ENCODE measurements at regions not wholly inside any gene's neighbourhood (a gene's known extent, or its start where the extent isn't known, plus 50 kb on each side); places are given as distances from the start of the nearest gene placed in this dataset.

- no peak for DNase-seq
These were observed 71.2 kb upstream of the IL6 start for GRCh38 chr7:22655781-22656180.

- no peak for DNase-seq
These were observed 72.2 kb upstream of the IL6 start for GRCh38 chr7:22654831-22655230.

GRCh38 chr7:22653951-22654350 lies 73.0 kb upstream of the IL6 start:
- DNase-seq: no peak

- peak; percentile 36 for DNase-seq
These were observed 75.3 kb upstream of the IL6 start for GRCh38 chr7:22651534-22652243.

GRCh38 chr7:22651036-22651435 lies 76.0 kb upstream of the IL6 start:
- no peak for DNase-seq

GRCh38 chr7:22649686-22650085 lies 77.3 kb upstream of the IL6 start:
- DNase-seq: no peak

GRCh38 chr7:22647451-22648257 lies 79.3 kb upstream of the IL6 start:
- peak; percentile 48 for DNase-seq

GRCh38 chr7:22645418-22646181 lies 81.4 kb upstream of the IL6 start:
- no peak for DNase-seq

GRCh38 chr7:22642454-22642853 lies 84.5 kb upstream of the IL6 start:
- DNase-seq: no peak

- DNase-seq: no peak
These were observed 86.7 kb upstream of the IL6 start for GRCh38 chr7:22640269-22640668.

GRCh38 chr7:22639396-22639795 lies 87.6 kb upstream of the IL6 start:
- no peak for DNase-seq

GRCh38 chr7:22635349-22635748 lies 91.7 kb upstream of the IL6 start:
- DNase-seq: no peak

GRCh38 chr7:22633954-22634474 lies 93.0 kb upstream of the IL6 start:
- no peak for DNase-seq

- DNase-seq: no peak
These were observed 93.6 kb upstream of the IL6 start for GRCh38 chr7:22633286-22633953.

GRCh38 chr7:22632674-22633073 lies 94.3 kb upstream of the IL6 start:
- DNase-seq: no peak

- DNase-seq: no peak
These were observed 95.3 kb upstream of the IL6 start for GRCh38 chr7:22631730-22632129.

- DNase-seq: no peak
These were observed 96.9 kb upstream of the IL6 start for GRCh38 chr7:22630069-22630468.

- no peak for DNase-seq
These were observed 97.9 kb upstream of the IL6 start for GRCh38 chr7:22629056-22629455.

- DNase-seq: no peak
These were observed 98.9 kb upstream of the IL6 start for GRCh38 chr7:22628112-22628511.

GRCh38 chr7:22627136-22627535 lies 99.9 kb upstream of the IL6 start:
- DNase-seq: no peak

GRCh38 chr7:22625251-22625650 lies 101.7 kb upstream of the IL6 start:
- no peak for DNase-seq

GRCh38 chr7:22624781-22625180 lies 102.2 kb upstream of the IL6 start:
- no peak for DNase-seq

Measured in T1000 (cell line).